Panc1 (cell line): ENCODE measurements at regions not wholly inside any gene's neighbourhood (a gene's known extent, or its start where the extent isn't known, plus 50 kb on each side); places are given as distances from the start of the nearest gene placed in this dataset.

Experiments
- ATAC-seq: fragments of 200-7000 bp; cut with Tn5 transposase; 2 replicates; pipeline ENCODE4 v1.9.1; 2020; ENCODE audit warnings: mild to moderate bottlenecking, moderate library complexity
- BruUV-seq: library from RNA; stranded (reverse); fragments of 400-500 nt; replicated peaks from 2 replicates; lab custom pipeline; 2021; lab: Mats Ljungman, UMichigan
- CTCF ChIA-PET: fragments of 300-600 bp; sonication (Branson Sonifier 250); formaldehyde crosslinking; loops from one replicate; lab custom pipeline; 2022; ENCODE audit warnings: antibody characterized with exemption; lab: Charles Lee
- POLR2A ChIA-PET: fragments of 300-600 bp; sonication (Branson Sonifier 250); formaldehyde crosslinking; loops from one replicate; lab custom pipeline; 2022; ENCODE audit warnings: antibody characterized with exemption; lab: Charles Lee
- DNase-seq: peaks from one replicate; pipeline ENCODE4 v3.0.0-alpha.2; 2010; ENCODE audit warnings: low read depth, low spot score
- H3K27ac ChIP-seq: 2 replicates; pipeline ENCODE4 v1.5.1; 2011; ENCODE audit warnings: mild to moderate bottlenecking, low read length, inconsistent platforms
- H3K27me3 ChIP-seq: fragments of 200-500 bp; sonication (Bioruptor generic); 2 replicates; pipeline ENCODE4 v1.6.0; 2014; ENCODE audit warnings: low read length, inconsistent platforms; ENCODE audit not compliant: control insufficient read depth, insufficient read depth
- H3K36me3 ChIP-seq: fragments of 200-500 bp; sonication (Bioruptor generic); 2 replicates; pipeline ENCODE4 v1.5.1; 2014; ENCODE audit warnings: inconsistent platforms, mild to moderate bottlenecking, low read length, moderate library complexity; ENCODE audit not compliant: control insufficient read depth, insufficient read depth
- H3K4me1 ChIP-seq: 2 replicates; pipeline ENCODE4 v1.5.1; 2011; ENCODE audit warnings: inconsistent platforms, mild to moderate bottlenecking, low read length, moderate library complexity; ENCODE audit not compliant: control insufficient read depth, insufficient read depth
- H3K4me3 ChIP-seq, 2 experiments: 2 replicates each; pipeline ENCODE4 v1.5.1; 2011 to 2012; ENCODE audit warnings: low read depth in 2 of 2, low read length in 2 of 2, mild to moderate bottlenecking in 2 of 2, inconsistent platforms in 1 of 2, moderate library complexity in 1 of 2
- H3K9me3 ChIP-seq: fragments of 200-500 bp; sonication (Bioruptor generic); 2 replicates; pipeline ENCODE4 v1.5.1; 2014; ENCODE audit warnings: low read depth, mild to moderate bottlenecking, inconsistent platforms, low read length, moderate library complexity; ENCODE audit not compliant: control insufficient read depth, insufficient read depth
- CTCF ChIP-seq: fragments of 450-650 bp; IDR thresholded peaks from 2 replicates; pipeline ENCODE4 v1.5.1; 2017; ENCODE audit warnings: mild to moderate bottlenecking
- POLR2AphosphoS5 ChIP-seq: IDR thresholded peaks from 2 replicates; pipeline ENCODE4 v1.6.1; 2012; ENCODE audit warnings: mild to moderate bottlenecking, low read depth, low read length, moderate library complexity
- SIN3A ChIP-seq: IDR thresholded peaks from 2 replicates; pipeline ENCODE4 v1.6.1; 2012; ENCODE audit warnings: low read depth, mild to moderate bottlenecking, low read length, moderate library complexity, borderline replicate concordance; ENCODE audit not compliant: insufficient read depth
- TCF7L2 ChIP-seq: IDR thresholded peaks from 2 replicates; pipeline ENCODE4 v1.6.1; 2011; ENCODE audit warnings: mild to moderate bottlenecking, low read depth, low read length, inconsistent platforms
- in situ Hi-C: cut with HindIII; loops from 2 replicates; pipeline ENCODE4 v1.10.0; 2016; ENCODE audit warnings: low sequenced_read_pairs, low pct_unique_long_range_greater_than_20kb
- intact Hi-C: fragments of 100-400 bp; cut with micrococcal nuclease; formaldehyde crosslinking; loops from one replicate; pipeline ENCODE4 v1.10.0; 2022; ENCODE audit not compliant: unreplicated experiment
- TF ChIP-seq, protein P1 (sequence below), 2 experiments: IDR thresholded peaks; 2 replicates each; pipeline ENCODE4 v1.6.1; 2011 to 2012; ENCODE audit warnings: low read depth in 2 of 2, control low read depth in 1 of 2, low read length in 1 of 2, mild to moderate bottlenecking in 1 of 2, moderate library complexity in 1 of 2; ENCODE audit not compliant: insufficient read depth in 1 of 2

- no TSS peak for BruUV-seq
- ChIA-PET CTCF (no interaction called here), POLR2A (no interaction called here)
- TF ChIP-seq POLR2AphosphoS5 (no peak), CTCF (no peak), TCF7L2 (no peak), SIN3A (no peak)
- TF ChIP-seq, protein P1, sequence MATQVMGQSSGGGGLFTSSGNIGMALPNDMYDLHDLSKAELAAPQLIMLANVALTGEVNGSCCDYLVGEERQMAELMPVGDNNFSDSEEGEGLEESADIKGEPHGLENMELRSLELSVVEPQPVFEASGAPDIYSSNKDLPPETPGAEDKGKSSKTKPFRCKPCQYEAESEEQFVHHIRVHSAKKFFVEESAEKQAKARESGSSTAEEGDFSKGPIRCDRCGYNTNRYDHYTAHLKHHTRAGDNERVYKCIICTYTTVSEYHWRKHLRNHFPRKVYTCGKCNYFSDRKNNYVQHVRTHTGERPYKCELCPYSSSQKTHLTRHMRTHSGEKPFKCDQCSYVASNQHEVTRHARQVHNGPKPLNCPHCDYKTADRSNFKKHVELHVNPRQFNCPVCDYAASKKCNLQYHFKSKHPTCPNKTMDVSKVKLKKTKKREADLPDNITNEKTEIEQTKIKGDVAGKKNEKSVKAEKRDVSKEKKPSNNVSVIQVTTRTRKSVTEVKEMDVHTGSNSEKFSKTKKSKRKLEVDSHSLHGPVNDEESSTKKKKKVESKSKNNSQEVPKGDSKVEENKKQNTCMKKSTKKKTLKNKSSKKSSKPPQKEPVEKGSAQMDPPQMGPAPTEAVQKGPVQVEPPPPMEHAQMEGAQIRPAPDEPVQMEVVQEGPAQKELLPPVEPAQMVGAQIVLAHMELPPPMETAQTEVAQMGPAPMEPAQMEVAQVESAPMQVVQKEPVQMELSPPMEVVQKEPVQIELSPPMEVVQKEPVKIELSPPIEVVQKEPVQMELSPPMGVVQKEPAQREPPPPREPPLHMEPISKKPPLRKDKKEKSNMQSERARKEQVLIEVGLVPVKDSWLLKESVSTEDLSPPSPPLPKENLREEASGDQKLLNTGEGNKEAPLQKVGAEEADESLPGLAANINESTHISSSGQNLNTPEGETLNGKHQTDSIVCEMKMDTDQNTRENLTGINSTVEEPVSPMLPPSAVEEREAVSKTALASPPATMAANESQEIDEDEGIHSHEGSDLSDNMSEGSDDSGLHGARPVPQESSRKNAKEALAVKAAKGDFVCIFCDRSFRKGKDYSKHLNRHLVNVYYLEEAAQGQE (IDR thresholded peaks at IDR 0.05; ENCODE audit: insufficient read depth in 1 of 2, low read depth in 2 of 2, low read length in 1 of 2), result no peak
- in situ Hi-C loops (no loop called here), intact Hi-C loops (no loop called here)
- H3K27ac ChIP-seq, result no peak overlapping the region
- no peak for DNase-seq
- H3K27me3 ChIP-seq, result no peaks in the 10 kb centered on the region; the same call in 1 of the 2 replicates
- H3K4me3 ChIP-seq, result no peak overlapping the region
- no peaks in the 10 kb centered on the region for H3K4me1 ChIP-seq
- H3K36me3 ChIP-seq, result no peaks in the 10 kb centered on the region
- H3K9me3 ChIP-seq, result no peaks in the 10 kb centered on the region
- ATAC-seq, result no peak
Measured at GRCh38 chr12:128109636-128110035, 157.3 kb upstream of the TMEM132C start.

DNA sequence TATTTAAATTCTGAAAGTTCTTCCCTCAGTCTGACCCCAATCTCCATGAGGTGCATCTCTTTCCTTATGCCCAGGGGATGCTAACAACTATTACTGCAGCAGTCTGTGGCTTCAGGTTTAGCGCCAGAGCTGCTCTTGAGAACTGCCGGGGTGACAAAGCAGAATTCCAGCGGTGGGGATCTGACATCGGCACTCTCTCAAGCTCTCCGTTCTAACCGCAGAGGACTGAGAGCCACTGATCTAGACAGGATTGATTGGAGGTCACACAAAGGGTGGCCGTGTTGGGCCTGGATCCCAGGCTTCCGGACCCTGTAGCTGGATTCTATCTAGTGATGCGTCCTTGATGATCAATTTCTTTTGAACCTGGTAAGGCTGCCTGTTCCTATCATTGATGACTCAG, 155.6 kb upstream of the TMEM132C start:
- no peak for ATAC-seq
- H3K27ac ChIP-seq, result no peak overlapping the region
- H3K9me3 ChIP-seq, result no peaks in the 10 kb centered on the region

More for the DNA sequence above, 155.6 kb upstream of the TMEM132C start:
- TF ChIP-seq, protein P1 (IDR thresholded peaks at IDR 0.05; ENCODE audit: insufficient read depth in 1 of 2, low read depth in 2 of 2, low read length in 1 of 2), result no peak
- TF ChIP-seq CTCF (no peak), SIN3A (no peak), TCF7L2 (no peak), POLR2AphosphoS5 (no peak)
- intact Hi-C loops (no loop called here), in situ Hi-C loops (no loop called here)
- POLR2A ChIA-PET, result no interaction called here
- CTCF ChIA-PET, result no interaction called here
- BruUV-seq, result no TSS peak
- DNase-seq, result no peak
- H3K4me3 ChIP-seq, result no peak overlapping the region
- no peaks in the 10 kb centered on the region; the same call in 1 of the 2 replicates for H3K27me3 ChIP-seq
- H3K36me3 ChIP-seq, result no peaks in the 10 kb centered on the region
- no peaks in the 10 kb centered on the region for H3K4me1 ChIP-seq
